ENCODE measurements at regions not wholly inside any gene's neighbourhood (a gene's known extent, or its start where the extent isn't known, plus 50 kb on each side); places are given as distances from the start of the nearest gene placed in this dataset.
A peak's percentile ranks its signal among the peaks of the same experiment; 100 is the strongest.

DNA sequence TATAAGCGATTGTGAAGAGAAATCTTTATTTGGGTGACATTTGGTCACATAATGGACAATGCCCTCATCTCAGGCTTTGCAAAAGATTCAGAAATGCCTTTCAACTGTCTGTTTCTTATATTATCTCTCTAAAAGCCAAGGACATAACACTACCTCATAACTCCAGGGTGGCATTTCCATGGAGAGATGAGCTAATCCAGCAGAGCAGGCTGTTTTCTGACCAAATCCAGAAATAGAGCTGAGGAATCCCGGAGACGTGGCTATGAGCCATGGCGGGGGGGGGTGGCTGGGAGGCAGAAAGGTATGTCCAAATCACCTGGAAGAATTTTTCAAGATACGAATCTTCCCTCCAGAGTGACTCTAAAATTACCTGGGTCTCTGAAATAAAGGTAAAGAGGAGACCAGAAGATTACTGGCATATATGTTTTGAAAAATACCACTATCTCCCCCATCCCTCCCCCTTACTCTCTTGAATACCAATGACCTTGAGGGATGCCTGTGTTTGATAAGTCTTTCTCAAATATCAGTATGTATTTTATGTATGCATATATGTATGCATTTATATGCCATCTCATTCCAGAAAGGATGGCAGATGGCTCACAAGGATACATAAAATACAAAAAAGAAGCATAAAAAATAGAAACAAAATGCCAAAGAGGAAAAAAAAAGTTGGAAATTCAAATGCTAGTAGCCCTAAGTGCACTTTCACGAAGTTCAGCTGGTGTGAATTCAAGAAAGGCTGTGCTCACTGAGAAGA lies 296.0 kb upstream of the MGAT5 start:
- DNase-seq (ENCODE audit: low spot score in 2 of 2) (no peak), FAIRE-seq (no peak)

DNA sequence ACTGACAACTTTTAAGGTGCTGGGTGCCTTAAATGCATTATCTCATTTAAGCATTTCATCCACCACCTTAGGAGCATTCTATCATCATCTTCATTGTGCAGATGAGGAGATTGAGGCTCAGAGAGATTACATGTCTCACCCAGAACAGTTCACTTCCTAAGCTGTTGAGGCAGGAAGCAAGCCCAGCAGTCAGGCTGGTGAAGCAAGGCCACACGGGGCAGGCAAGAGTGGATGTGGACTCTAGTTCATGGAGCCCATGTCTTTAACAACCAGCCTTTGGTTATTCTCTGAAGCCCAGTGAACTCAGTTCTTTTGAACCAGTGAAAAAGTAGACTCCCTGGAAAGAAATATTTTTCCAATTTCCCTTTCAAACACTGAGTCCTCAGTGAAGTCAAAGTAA lies 294.8 kb upstream of the MGAT5 start:
- FAIRE-seq (no peak), DNase-seq (ENCODE audit: low spot score in 2 of 2) (no peak)

- FAIRE-seq (no peak), DNase-seq (ENCODE audit: low spot score in 2 of 2) (no peak)
Measured at GRCh38 chr2:133966720-133967304, 287.1 kb upstream of the MGAT5 start.

GRCh38 chr2:133967326-133967725 lies 286.5 kb upstream of the MGAT5 start:
- DNase-seq (ENCODE audit: low spot score in 2 of 2) (no peak), FAIRE-seq (no peak)

- DNase-seq (ENCODE audit: low spot score in 2 of 2) (no peak), FAIRE-seq (no peak)
Measured at GRCh38 chr2:133968446-133968845, 285.4 kb upstream of the MGAT5 start.

DNA sequence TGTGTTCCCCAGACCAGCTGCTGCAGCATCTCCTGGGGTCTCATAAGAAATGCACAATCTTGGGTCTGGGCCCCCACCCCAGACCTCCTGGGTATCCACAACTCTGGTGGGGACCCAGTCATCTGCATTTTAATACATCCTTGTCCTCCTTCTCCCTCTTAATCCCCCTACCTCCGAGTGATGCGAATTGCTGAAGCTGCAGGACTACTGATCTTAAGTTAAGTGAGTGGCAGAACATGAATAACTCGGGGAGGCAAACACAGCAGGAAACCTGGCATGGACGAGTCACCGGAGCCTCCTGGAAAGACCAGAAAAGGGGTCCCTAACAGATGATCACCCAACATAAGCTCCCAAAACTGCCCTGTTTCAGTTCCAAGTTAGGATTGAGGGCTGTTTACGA lies 283.2 kb upstream of the MGAT5 start:
- DNase-seq (ENCODE audit: low spot score in 2 of 2) (no peak), FAIRE-seq (no peak)

DNA sequence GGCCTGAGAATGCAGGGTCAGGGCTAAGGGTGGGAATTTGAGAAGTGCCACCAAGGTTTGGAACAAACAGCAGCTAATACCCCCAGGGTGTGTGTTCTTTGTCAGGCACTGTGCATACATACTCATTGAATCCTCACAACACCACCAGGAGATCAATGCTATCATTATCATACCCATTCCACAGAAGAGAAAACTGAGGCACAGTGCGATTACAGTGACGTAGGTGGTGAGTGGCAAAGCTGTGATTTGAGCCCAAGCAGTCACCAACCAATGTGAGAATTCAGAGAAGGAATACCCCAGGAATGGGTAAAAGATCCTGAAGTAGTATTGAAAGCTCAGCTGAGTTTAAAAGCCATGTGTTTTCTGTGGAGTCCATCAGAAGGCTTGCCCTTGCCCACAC lies 281.6 kb upstream of the MGAT5 start:
- DNase-seq (ENCODE audit: low spot score in 2 of 2): no peak
- no peak for FAIRE-seq

GRCh38 chr2:133972786-133973185 lies 281.1 kb upstream of the MGAT5 start:
- DNase-seq (ENCODE audit: low spot score in 2 of 2) (peak in 1 of 2 donors; percentile 33), FAIRE-seq (no peak)

DNA sequence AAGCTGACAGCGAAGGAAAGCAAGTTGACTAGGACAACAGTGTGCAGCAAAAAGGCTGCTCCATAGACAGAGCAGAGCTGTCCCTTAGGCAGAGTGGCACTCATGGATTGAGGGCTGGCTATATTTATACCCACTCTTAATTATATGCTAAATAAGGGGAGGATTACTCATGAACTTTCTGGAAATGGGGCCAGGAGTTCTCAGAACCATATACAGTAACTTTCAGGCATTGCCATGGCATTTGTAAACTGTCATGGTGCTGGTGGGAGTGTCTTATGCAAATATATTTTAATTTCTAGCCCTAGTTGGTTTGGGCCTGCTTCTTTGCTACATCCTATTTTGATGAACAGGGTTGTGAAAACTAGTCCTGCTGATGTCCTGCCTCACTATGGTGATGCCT lies 279.5 kb upstream of the MGAT5 start:
- DNase-seq (ENCODE audit: low spot score in 2 of 2): no peak
- FAIRE-seq: no peak

DNA sequence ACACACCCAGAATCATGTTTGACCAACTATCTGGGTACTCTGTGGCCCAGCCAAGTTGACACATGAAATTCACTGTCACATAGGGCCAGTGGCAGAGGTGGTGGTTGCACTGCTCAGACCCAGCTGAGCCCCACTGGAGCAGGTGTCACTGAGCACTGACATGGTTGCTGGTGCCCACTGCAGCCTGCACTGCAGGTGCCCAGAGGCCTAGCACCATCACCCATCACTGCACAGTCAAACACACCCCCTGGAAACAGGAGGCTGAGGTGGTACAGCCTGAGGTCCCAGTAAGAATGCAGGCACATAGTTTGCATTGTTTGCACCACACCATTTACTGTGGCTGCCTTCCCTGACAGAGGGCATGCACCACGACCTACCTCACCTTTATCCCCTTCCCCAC lies 278.7 kb upstream of the MGAT5 start:
- DNase-seq (ENCODE audit: low spot score in 2 of 2) (no peak), FAIRE-seq (no peak)

DNA sequence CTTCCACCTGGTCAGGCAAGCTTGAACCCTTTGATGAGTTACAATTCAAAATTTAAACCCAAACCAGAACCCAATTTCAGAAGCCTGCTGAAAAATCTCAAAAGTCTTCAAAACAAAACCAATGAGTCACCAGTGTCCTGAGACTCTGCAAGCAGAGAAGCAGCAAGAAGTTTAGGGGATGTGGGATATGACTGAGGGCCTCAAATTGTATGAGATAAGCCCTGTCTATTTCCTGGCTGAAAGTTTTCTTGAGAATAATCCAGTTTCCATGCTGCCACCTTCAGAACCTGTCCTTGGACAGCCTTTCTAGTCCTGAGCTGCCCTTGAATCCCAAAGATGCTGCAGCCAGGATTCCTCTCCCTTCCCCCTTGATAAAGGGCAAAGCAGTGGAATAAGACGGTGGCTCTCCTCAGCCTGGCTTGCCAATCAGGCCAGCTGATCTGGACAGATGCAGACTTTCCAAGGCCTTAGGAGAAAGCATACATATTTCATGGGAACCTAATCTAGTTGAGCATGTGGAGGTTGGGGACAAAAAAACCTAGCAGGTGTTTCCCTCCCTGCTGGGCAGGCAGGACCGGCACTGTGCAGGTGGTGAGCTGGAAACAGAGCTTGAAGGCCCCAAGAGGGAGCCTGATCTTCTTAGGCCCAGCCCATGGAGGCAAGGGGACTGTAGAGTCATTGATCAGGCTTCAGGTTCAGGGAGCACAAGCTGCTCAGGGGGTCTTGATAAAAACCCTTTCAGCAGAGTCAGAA lies 278.0 kb upstream of the MGAT5 start:
- FAIRE-seq (no peak), DNase-seq (ENCODE audit: low spot score in 2 of 2) (no peak)

- FAIRE-seq (no peak), DNase-seq (ENCODE audit: low spot score in 2 of 2) (no peak)
Measured at GRCh38 chr2:133976659-133977058, 277.2 kb upstream of the MGAT5 start.

GRCh38 chr2:133977405-133977804 lies 276.5 kb upstream of the MGAT5 start:
- FAIRE-seq (no peak), DNase-seq (ENCODE audit: low spot score in 2 of 2) (no peak)

DNA sequence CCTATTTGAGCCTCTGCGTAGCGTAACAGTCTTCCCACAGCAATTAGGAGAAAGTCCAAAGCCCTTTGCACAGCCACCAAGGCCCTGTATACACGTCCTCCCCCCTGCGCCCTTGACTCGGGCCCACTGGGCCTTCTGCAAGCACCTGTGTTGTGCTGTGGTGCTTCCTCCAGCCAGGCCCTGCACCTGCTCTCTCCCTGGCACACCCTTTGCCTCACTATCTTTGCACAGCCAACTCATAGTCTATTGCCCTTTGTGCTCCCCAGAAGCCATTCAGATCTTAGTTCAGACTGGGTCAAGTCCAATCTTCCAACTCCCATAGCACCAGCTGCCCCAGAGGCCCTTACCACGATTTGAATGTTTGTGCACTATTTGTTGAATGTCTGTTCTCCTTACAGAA lies 271.6 kb upstream of the MGAT5 start:
- DNase-seq (ENCODE audit: low spot score in 2 of 2) (no peak), FAIRE-seq (no peak)

DNA sequence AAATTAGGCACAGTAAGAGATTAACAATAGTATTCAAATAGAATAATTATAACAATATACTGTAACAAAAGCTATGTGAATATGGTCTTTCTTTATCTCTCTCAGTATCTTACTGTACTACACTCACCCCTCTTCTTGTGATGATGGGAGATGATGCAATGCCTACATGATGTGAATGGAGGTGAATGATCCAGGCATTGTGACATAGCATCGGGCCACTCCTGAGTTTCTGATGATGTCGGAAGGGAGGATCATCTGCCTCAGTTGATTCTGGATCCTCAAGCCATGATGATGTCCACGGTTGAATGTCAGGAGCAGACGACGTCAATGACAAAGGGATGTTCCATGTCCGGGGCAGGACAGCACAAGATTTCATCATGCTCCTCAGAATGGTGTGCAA lies 268.3 kb upstream of the MGAT5 start:
- FAIRE-seq: no peak
- no peak for DNase-seq (ENCODE audit: low spot score in 2 of 2)

- DNase-seq (ENCODE audit: low spot score in 2 of 2) (no peak), FAIRE-seq (no peak)
Measured at GRCh38 chr2:133986081-133986837, 267.6 kb upstream of the MGAT5 start.

DNA sequence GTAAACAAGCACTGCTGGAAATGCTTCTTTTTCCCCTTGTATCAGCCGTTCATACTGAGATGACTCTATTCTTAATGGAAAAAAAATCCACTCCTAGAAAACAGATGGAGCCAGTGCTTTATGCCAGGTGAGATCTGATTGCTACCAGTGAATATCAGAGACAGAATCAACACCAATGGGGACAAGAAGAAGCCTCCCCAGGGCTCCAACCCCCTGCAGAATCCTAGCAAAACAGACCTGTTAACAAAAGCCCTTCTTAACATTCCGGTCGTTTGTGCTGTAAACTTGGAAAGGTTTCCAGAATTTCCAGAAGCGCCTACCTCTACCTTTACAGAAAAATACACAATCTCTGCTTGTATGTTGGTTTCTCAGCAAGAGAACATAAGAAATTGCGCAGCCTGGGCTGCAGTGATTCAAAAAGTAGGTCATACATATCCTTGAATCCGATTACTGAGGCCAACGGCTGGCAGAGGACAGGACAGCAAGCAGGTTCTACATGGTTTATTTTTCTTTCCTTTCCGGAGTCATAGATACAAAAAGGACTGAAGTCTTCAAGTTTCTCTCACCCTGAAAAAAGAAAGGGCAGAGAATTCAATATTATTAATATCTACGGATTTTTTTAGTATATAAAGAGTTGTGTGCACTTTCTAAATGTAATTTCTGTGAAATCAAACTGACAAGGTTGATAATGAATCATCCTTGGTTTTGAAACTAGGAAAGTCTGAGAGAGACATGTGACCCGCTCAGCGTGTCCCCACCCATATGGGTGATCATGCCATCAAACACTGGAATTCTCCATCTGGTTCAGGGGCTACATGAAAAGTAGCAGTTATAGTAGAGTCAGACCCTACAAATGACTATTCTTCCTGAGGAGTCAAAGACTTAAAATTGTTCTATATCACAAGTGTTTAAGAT lies 266.7 kb upstream of the MGAT5 start:
- DNase-seq (ENCODE audit: low spot score in 2 of 2): no peak
- no peak for FAIRE-seq

GRCh38 chr2:133988316-133988891 lies 265.5 kb upstream of the MGAT5 start:
- FAIRE-seq: no peak
- no peak for DNase-seq (ENCODE audit: low spot score in 2 of 2)

- FAIRE-seq (no peak), DNase-seq (ENCODE audit: low spot score in 2 of 2) (no peak)
Measured at GRCh38 chr2:133991606-133992168, 262.2 kb upstream of the MGAT5 start.

Measured in frontal cortex (tissue), 3 donors.